NB4 (cell line): ENCODE measurements at regions not wholly inside any gene's neighbourhood (a gene's known extent, or its start where the extent isn't known, plus 50 kb on each side); places are given as distances from the start of the nearest gene placed in this dataset.

ENCODE experiments used
- DNase-seq: peaks from one replicate; pipeline ENCODE4 v3.0.0; 2010; ENCODE audit warnings: low read depth
- H3K4me3 ChIP-seq: one replicate; pipeline ENCODE4 v1.5.1; 2011; ENCODE audit warnings: mild to moderate bottlenecking, low read depth, low read length, moderate library complexity
- CTCF ChIP-seq: IDR thresholded peaks from one replicate; pipeline ENCODE4 v1.5.1; 2012; ENCODE audit warnings: low read depth, low read length
- MAX ChIP-seq: IDR thresholded peaks from 2 replicates; pipeline ENCODE4 v1.6.1; 2011; ENCODE audit warnings: low read depth, low read length
- MYC ChIP-seq: IDR thresholded peaks from 2 replicates; pipeline ENCODE4 v1.6.1; 2011; ENCODE audit warnings: low read depth, low read length
- POLR2A ChIP-seq: IDR thresholded peaks from 2 replicates; pipeline ENCODE4 v1.6.1; 2011; ENCODE audit warnings: mild to moderate bottlenecking; ENCODE audit not compliant: insufficient read length; ENCODE audit errors: extremely low read depth

- TF ChIP-seq MAX (no peak), CTCF (no peak), MYC (no peak), POLR2A (no peak)
- no peak for DNase-seq
- H3K4me3 ChIP-seq: no peak overlapping the region
Observed at GRCh38 chr6:137590684-137591083, 96.5 kb upstream of the OLIG3 start.

- TF ChIP-seq POLR2A (no peak), CTCF (no peak), MAX (no peak), MYC (no peak)
- DNase-seq: no peak
- no peak overlapping the region for H3K4me3 ChIP-seq
Observed at GRCh38 chr6:137601471-137601870, 107.3 kb upstream of the OLIG3 start.

GRCh38 chr6:137602313-137603197, 108.4 kb upstream of the OLIG3 start:
- no peak overlapping the region for H3K4me3 ChIP-seq
- no peak for TF ChIP-seq POLR2A
- no peak for TF ChIP-seq MYC
- TF ChIP-seq CTCF: no peak
- no peak for TF ChIP-seq MAX
- no peak for DNase-seq

GRCh38 chr6:137610702-137611101, 116.5 kb upstream of the OLIG3 start:
- no peak overlapping the region for H3K4me3 ChIP-seq
- no peak for TF ChIP-seq POLR2A
- no peak for TF ChIP-seq MAX
- no peak for TF ChIP-seq CTCF
- TF ChIP-seq MYC: no peak

GRCh38 chr6:137623293-137623692, 129.1 kb upstream of the OLIG3 start:
- TF ChIP-seq MYC: no peak
- TF ChIP-seq POLR2A: no peak
- no peak overlapping the region for H3K4me3 ChIP-seq
- DNase-seq: no peak

More at GRCh38 chr6:137610702-137611101, 116.5 kb upstream of the OLIG3 start:
- no peak for DNase-seq

GRCh38 chr6:137625100-137625661, 131.0 kb upstream of the OLIG3 start:
- TF ChIP-seq MAX: no peak
- no peak for TF ChIP-seq POLR2A
- no peak for TF ChIP-seq MYC
- no peak for TF ChIP-seq CTCF
- H3K4me3 ChIP-seq: no peak overlapping the region
- DNase-seq: no peak
